T-cell (primary cell): ENCODE measurements at regions not wholly inside any gene's neighbourhood (a gene's known extent, or its start where the extent isn't known, plus 50 kb on each side); places are given as distances from the start of the nearest gene placed in this dataset.

Source experiments
- ATAC-seq, 4 experiments: fragments of 200-7000 bp in 3 of 4; fragments of 150-1000 bp in 1 of 4; cut with Tn5 transposase; replicated peaks in 1 of 4; 1 replicate in 3 of 4; 2 replicates in 1 of 4; pipeline ENCODE4 v1.10.0; 2021; ENCODE audit warnings: moderate library complexity in 3 of 4, mild to moderate bottlenecking in 2 of 4, moderate number of reproducible peaks in 1 of 4
- CTCF ChIA-PET, 2 donors: fragments of 300-600 bp; sonication (Branson Sonifier 250); formaldehyde crosslinking; loops; one replicate each; lab custom pipeline; 2022; ENCODE audit warnings: antibody characterized with exemption in 2 of 2; lab: Charles Lee
- POLR2A ChIA-PET, 2 donors: fragments of 300-600 bp; sonication (Branson Sonifier 250); formaldehyde crosslinking; loops; one replicate each; lab custom pipeline; 2022; ENCODE audit warnings: antibody characterized with exemption in 2 of 2; lab: Charles Lee
- DNase-seq, 35 experiments: peaks; one replicate each; pipeline versions ENCODE4 v3.0.0 to v3.0.0-alpha.2; 2013 to 2023
- H3K27ac ChIP-seq: one replicate; pipeline ENCODE4 v1.5.1; 2013; ENCODE audit warnings: low read length
- H3K27me3 ChIP-seq, 2 experiments: replicated peaks in 1 of 2; 1 replicate in 1 of 2; 2 replicates in 1 of 2; pipeline versions ENCODE4 v1.6.1 to v1.7.0; 2013; ENCODE audit warnings: low read length in 1 of 2, mixed read lengths in 1 of 2; ENCODE audit not compliant: control insufficient read depth in 2 of 2, insufficient read depth in 2 of 2; ENCODE audit errors: extremely low read depth in 1 of 2
- H3K36me3 ChIP-seq, 2 donors: 1 replicate in 1 of 2; 2 replicates in 1 of 2; pipeline versions ENCODE4 v1.6.1 to v1.7.0; 2013; ENCODE audit warnings: low read length in 1 of 2; ENCODE audit not compliant: control insufficient read depth in 2 of 2, insufficient read depth in 1 of 2; ENCODE audit errors: extremely low read depth in 1 of 2
- H3K4me1 ChIP-seq, 2 experiments: 1 replicate in 1 of 2; 2 replicates in 1 of 2; pipeline versions ENCODE4 v1.6.1 to v1.7.0; 2013; ENCODE audit warnings: low read length in 2 of 2, mixed read lengths in 1 of 2; ENCODE audit not compliant: insufficient read depth in 2 of 2, control insufficient read depth in 1 of 2; ENCODE audit errors: extremely low read depth in 1 of 2
- H3K4me3 ChIP-seq, 2 donors: 1 replicate in 1 of 2; 2 replicates in 1 of 2; pipeline versions ENCODE4 v1.5.1 to v1.7.0; 2013; ENCODE audit warnings: mild to moderate bottlenecking in 2 of 2, low read length in 1 of 2, moderate library complexity in 1 of 2; ENCODE audit not compliant: control insufficient read depth in 1 of 2; ENCODE audit errors: extremely low read depth in 1 of 2
- H3K9me3 ChIP-seq: 2 replicates; pipeline ENCODE4 v1.7.0; 2013
- H3K27ac Mint-ChIP-seq, 2 donors: one replicate each; pipeline ENCODE4 v1.8.0; 2020 to 2021; ENCODE audit warnings: mild to moderate bottlenecking in 2 of 2, mixed read lengths in 2 of 2
- H3K27me3 Mint-ChIP-seq, 2 donors: one replicate each; pipeline ENCODE4 v1.8.0; 2021 to 2022; ENCODE audit warnings: mixed read lengths in 2 of 2
- H3K36me3 Mint-ChIP-seq: one replicate; pipeline ENCODE4 v1.8.0; 2021; ENCODE audit warnings: mixed read lengths
- H3K4me1 Mint-ChIP-seq, 3 donors: one replicate each; pipeline ENCODE4 v1.8.0; 2020 to 2022; ENCODE audit warnings: mixed read lengths in 3 of 3, mild to moderate bottlenecking in 1 of 3
- H3K4me3 Mint-ChIP-seq, 3 donors: one replicate each; pipeline ENCODE4 v1.8.0; 2020 to 2022; ENCODE audit warnings: mild to moderate bottlenecking in 3 of 3, mixed read lengths in 3 of 3, moderate library complexity in 3 of 3
- H3K9me3 Mint-ChIP-seq, 3 donors: one replicate each; pipeline ENCODE4 v1.8.0; 2020 to 2022; ENCODE audit warnings: mixed read lengths in 3 of 3
- WGBS: methylation state at CpG from one replicate; pipeline ENCODE4 v1.1.5; 2013; ENCODE audit warnings: missing lambda C conversion rate; ENCODE audit not compliant: insufficient coverage; 5-methylcytosine and 5-hydroxymethylcytosine counted together

DNA sequence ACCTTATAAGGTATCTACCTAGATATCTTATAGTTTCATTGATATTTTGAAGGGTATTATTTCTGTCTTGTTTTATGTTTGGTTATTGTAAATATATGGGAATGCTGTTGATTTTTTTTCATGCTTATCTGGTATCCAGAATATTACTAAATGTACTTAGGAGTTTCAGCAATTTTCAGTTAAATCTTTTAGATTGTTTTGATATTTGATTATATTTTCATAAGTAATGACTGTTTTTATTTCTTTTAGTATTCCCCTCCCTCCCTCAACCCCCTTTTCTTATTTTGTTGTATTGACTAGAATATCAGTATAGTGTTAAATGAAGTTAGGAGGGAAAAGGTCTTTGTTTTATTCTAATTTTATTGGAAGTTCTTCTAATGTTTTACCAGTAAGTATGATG is 344.4 kb upstream of the PROX1 start:
- CTCF ChIA-PET, result no interaction called here
- H3K9me3 ChIP-seq, result no peaks in the 10 kb centered on the region
- POLR2A ChIA-PET, result no interaction called here
- peaks cover 6 to 25% of the 10 kb centered on the region in 2 donors for H3K27me3 Mint-ChIP-seq
- H3K36me3 Mint-ChIP-seq, result no peaks in the 10 kb centered on the region
- H3K36me3 ChIP-seq, result no peaks in the 10 kb centered on the region
- H3K4me1 Mint-ChIP-seq, result no peaks in the 10 kb centered on the region
- H3K27ac ChIP-seq, result no peak overlapping the region
- no peaks in the 10 kb centered on the region for H3K4me1 ChIP-seq
- H3K9me3 Mint-ChIP-seq, result no peaks in the 10 kb centered on the region
- no peak for DNase-seq
- no peak for ATAC-seq
- no peaks in the 10 kb centered on the region for H3K27me3 ChIP-seq
- no peak overlapping the region for H3K4me3 Mint-ChIP-seq
- H3K4me3 ChIP-seq, result no peak overlapping the region
- no peak overlapping the region for H3K27ac Mint-ChIP-seq

DNA sequence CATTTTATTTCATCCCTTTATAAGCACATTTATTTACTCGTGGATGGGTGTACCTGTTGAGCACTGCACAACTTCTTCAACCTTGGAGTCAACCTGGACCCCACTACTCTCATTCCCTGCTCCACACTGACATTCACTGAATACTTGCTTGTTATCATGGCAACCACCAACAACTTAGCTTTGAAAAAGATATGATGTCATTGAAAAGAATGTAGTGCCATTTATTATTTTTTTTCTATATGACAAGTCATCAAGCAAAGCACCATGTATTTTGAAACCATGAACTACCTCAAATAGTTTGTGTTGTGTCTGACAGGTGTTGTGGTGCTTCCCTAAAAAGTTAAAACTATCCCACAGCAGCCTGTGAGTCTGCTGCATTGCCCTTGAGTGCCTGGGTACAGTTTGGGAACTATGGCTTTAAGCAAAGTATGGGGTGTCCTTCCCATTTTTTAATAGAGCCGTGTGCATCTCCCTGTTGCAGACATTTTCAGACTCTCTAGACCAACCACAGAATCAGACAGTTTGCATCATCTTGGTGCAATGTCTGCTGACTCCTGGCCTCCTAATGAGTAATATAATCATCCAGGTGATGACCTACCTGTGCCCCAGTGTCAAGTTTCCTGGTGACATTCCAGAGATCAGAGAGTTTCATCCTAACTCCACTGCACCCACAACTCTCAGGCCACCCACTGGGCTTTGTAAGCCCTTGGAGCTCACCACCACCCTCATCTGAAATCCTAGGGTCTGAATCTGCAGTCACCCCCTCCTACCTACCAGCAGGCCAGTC is 339.7 kb upstream of the PROX1 start:
- Histone ChIP-seq H3K4me3 (no peak overlapping the region), H3K4me1 (no peaks in the 10 kb centered on the region), H3K9me3 (no peaks in the 10 kb centered on the region), H3K27ac (no peak overlapping the region), H3K27me3 (peaks cover 0 to 3% of the 10 kb centered on the region in 2 experiments), H3K36me3 (no peaks in the 10 kb centered on the region)
- ChIA-PET POLR2A (no interaction called here), CTCF (no interaction called here)
- H3K4me1 Mint-ChIP-seq, result no peaks in the 10 kb centered on the region
- ATAC-seq (no peak), DNase-seq (no peak)
- no peak overlapping the region for H3K27ac Mint-ChIP-seq
- peaks cover 14 to 39% of the 10 kb centered on the region in 2 donors for H3K27me3 Mint-ChIP-seq
- H3K4me3 Mint-ChIP-seq, result no peak overlapping the region
- H3K9me3 Mint-ChIP-seq, result peaks cover 0 to 4% (median 0%) of the 10 kb centered on the region in 3 donors
- WGBS, result 50% methylated on average over 2 of the region's 2 CpGs
- no peaks in the 10 kb centered on the region for H3K36me3 Mint-ChIP-seq

DNA sequence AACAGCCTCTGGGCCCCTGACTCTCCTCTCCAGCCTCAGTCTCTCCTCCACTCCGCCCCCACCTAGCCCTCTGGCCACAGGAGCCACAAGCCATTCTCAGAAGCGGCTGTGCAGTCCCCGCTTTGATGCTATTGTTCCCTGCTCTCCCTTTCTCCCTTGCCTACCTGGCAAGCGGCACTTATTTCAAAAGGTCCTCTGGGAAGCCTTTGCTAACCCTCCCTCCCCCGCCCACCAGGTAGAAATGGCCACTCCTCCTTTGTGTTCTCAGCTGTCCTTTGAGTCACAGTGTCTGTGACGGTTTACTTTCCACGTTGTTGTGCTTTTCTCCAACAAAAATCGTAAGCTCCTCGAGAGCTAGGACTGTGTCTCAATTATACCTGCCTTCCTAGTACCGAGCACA is 338.4 kb upstream of the PROX1 start:
- H3K27me3 ChIP-seq, result peaks cover 0 to 3% of the 10 kb centered on the region in 2 experiments
- ChIA-PET CTCF (interaction anchor here in 1 of 2 donors (0.6 kb wide), 1 partner anchor 565 kb away, joined by 3 read pairs; no protein-coding TSS in a partner anchor), POLR2A (no interaction called here)
- H3K36me3 Mint-ChIP-seq, result no peaks in the 10 kb centered on the region
- H3K4me3 ChIP-seq, result no peak overlapping the region
- peaks cover 14 to 35% of the 10 kb centered on the region in 2 donors for H3K27me3 Mint-ChIP-seq
- H3K4me1 ChIP-seq, result no peaks in the 10 kb centered on the region
- H3K27ac Mint-ChIP-seq, result no peak overlapping the region
- H3K9me3 Mint-ChIP-seq, result peaks cover 0 to 4% (median 0%) of the 10 kb centered on the region in 3 donors
- H3K4me3 Mint-ChIP-seq, result no peak overlapping the region
- no peak for ATAC-seq
- no peak overlapping the region for H3K27ac ChIP-seq
- WGBS, result 81% methylated on average over 10 of the region's 10 CpGs
- no peaks in the 10 kb centered on the region for H3K36me3 ChIP-seq
- H3K9me3 ChIP-seq, result no peaks in the 10 kb centered on the region
- no peak for DNase-seq
- H3K4me1 Mint-ChIP-seq, result no peaks in the 10 kb centered on the region

DNA sequence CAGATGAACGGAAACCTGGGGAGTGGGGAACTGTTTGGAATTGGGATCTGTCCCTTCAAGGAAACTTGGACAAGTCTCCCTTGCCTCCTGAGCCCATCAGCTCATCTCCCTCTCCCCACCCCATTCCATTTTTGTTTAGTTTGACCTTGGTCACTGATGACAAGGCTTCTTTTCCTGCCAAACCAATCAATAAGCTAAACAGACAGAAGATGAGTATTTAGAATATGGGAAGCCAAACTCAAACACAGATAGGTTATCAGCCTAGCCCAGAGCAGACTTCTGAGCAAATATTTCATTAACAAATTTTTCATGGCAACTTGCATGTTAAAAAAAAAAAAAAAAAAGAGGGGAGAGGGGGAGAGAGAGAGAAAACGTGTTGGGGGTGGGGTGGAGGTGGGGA is 337.2 kb upstream of the PROX1 start:
- Histone ChIP-seq H3K27me3 (peaks cover 0 to 3% of the 10 kb centered on the region in 2 experiments), H3K27ac (no peak overlapping the region), H3K9me3 (no peaks in the 10 kb centered on the region), H3K4me1 (no peaks in the 10 kb centered on the region), H3K36me3 (no peaks in the 10 kb centered on the region), H3K4me3 (no peak overlapping the region)
- H3K36me3 Mint-ChIP-seq, result no peaks in the 10 kb centered on the region
- no peak overlapping the region for H3K4me3 Mint-ChIP-seq
- CTCF ChIA-PET, result no interaction called here
- no peaks in the 10 kb centered on the region for H3K4me1 Mint-ChIP-seq
- POLR2A ChIA-PET, result no interaction called here
- H3K9me3 Mint-ChIP-seq, result peaks cover 0 to 4% (median 0%) of the 10 kb centered on the region in 3 donors
- H3K27me3 Mint-ChIP-seq, result peaks cover 14 to 26% of the 10 kb centered on the region in 2 donors
- ATAC-seq, result no peak
- no CpG with 5 or more reads among the region's 2 CpGs for WGBS
- no peak overlapping the region for H3K27ac Mint-ChIP-seq
- no peak for DNase-seq

DNA sequence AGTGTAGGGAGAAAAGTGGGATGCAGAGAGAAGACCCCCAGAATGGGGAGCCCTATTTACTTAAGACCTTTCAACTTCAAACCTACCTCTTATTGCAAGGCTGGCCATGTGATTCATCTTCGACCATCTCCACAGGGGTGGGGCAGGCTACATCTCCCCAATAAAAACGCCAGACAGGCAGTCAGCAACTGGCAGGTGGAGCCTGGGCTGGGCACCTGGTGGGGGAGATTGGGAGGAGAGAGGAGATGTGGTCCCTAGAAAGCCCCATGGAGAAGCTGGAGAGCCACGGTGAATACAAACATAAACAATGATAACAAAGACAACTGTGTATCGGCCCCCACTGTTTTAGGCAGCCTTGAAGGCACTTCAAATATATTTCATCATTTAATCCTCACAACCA is 336.7 kb upstream of the PROX1 start:
- DNase-seq, result no peak
- H3K27ac ChIP-seq, result no peak overlapping the region
- POLR2A ChIA-PET, result no interaction called here
- H3K4me1 ChIP-seq, result no peaks in the 10 kb centered on the region
- no peak overlapping the region for H3K4me3 Mint-ChIP-seq
- H3K9me3 ChIP-seq, result no peaks in the 10 kb centered on the region
- peaks cover 0 to 4% (median 0%) of the 10 kb centered on the region in 3 donors for H3K9me3 Mint-ChIP-seq
- no peaks in the 10 kb centered on the region for H3K4me1 Mint-ChIP-seq
- H3K36me3 Mint-ChIP-seq, result no peaks in the 10 kb centered on the region
- WGBS, result no CpG with 5 or more reads among the region's 4 CpGs
- H3K4me3 ChIP-seq, result no peak overlapping the region
- CTCF ChIA-PET, result no interaction called here
- H3K27ac Mint-ChIP-seq, result no peak overlapping the region
- peaks cover 11 to 21% of the 10 kb centered on the region in 2 donors for H3K27me3 Mint-ChIP-seq
- H3K36me3 ChIP-seq, result no peaks in the 10 kb centered on the region
- peaks cover 0 to 3% of the 10 kb centered on the region in 2 experiments for H3K27me3 ChIP-seq
- no peak for ATAC-seq

DNA sequence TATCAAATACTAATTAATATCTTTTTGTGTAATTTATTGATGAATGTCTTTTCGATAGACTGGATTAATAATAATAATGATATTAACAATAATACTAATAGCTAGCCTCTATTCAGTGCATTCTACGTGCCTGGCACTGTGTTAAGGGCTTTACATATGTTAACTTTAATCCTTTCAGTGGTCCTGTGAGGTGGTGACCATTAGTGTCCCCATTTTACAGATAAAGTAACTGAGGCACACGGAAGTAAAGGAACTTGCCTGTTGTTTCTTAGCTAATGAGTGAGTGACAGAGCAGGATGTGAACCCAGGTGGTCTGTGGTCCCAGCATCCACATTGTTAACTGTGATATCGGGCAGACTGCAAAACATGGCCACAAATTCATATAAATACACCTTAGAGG is 335.7 kb upstream of the PROX1 start:
- H3K36me3 Mint-ChIP-seq, result no peaks in the 10 kb centered on the region
- CTCF ChIA-PET, result interaction anchor here in 1 of 2 donors (0.6 kb wide), 2 partner anchors 681 to 1944 kb away, joined by 3 read pairs; no protein-coding TSS in a partner anchor

More for the DNA sequence above, 335.7 kb upstream of the PROX1 start:
- no peak overlapping the region for H3K27ac ChIP-seq
- no peak overlapping the region for H3K4me3 Mint-ChIP-seq
- DNase-seq (no peak), ATAC-seq (no peak)
- H3K4me1 Mint-ChIP-seq, result no peaks in the 10 kb centered on the region
- POLR2A ChIA-PET, result interaction anchor here in 1 of 2 donors (0.5 kb wide), 1 partner anchor 132 kb away, joined by 4 read pairs; no protein-coding TSS in a partner anchor
- no peaks in the 10 kb centered on the region for H3K4me1 ChIP-seq
- H3K9me3 Mint-ChIP-seq, result peaks cover 0 to 4% (median 0%) of the 10 kb centered on the region in 3 donors
- whole genome bisulfite sequencing, result no CpG with 5 or more reads among the region's 4 CpGs
- no peak overlapping the region for H3K27ac Mint-ChIP-seq
- peaks cover 0 to 3% of the 10 kb centered on the region in 2 experiments for H3K27me3 ChIP-seq
- no peak overlapping the region for H3K4me3 ChIP-seq
- H3K36me3 ChIP-seq, result no peaks in the 10 kb centered on the region
- peaks cover 8 to 14% of the 10 kb centered on the region in 2 donors for H3K27me3 Mint-ChIP-seq
- no peaks in the 10 kb centered on the region for H3K9me3 ChIP-seq
